ENCODE measurements at regions not wholly inside any gene's neighbourhood (a gene's known extent, or its start where the extent isn't known, plus 50 kb on each side); places are given as distances from the start of the nearest gene placed in this dataset.

- CTCF ChIA-PET = no interaction called here
- intact Hi-C loops (cut with micrococcal nuclease) = no loop called here
Measured at GRCh38 chr16:17641990-17642389, 171.2 kb upstream of the XYLT1 start.

GRCh38 chr16:17638134-17638533, 167.4 kb upstream of the XYLT1 start:
- H3K4me3 Mint-ChIP-seq = no peak overlapping the region

More at GRCh38 chr16:17641990-17642389, 171.2 kb upstream of the XYLT1 start:
- Mint-ChIP-seq H3K4me3 (no peak overlapping the region), H3K4me1 (ENCODE audit: low read depth) (no peaks in the 10 kb centered on the region), H3K27me3 (ENCODE audit: low read depth) (peaks cover 8% of the 10 kb centered on the region), H3K27ac (no peak overlapping the region), H3K36me3 (ENCODE audit: low read depth) (no peaks in the 10 kb centered on the region), H3K9me3 (peaks cover 15% of the 10 kb centered on the region)
- DNase-seq = no peak

DNA sequence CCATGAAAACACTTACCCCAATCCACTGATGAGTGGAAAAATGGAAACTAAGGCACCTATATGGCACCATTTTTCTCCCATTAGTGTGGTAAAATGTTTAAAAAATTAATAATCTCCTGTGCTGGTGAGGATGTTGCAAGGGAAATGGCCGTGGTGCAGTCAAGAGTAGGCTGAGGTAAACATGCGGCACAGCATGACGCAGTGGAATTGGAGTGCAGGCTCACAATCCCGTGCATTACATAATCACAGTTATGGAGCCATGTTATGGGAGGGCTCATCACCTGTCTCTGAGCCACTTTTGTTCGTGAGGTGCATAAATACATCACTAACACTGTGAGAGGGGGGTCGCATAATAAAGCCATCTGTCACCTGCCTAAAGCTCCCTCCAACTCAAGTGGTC, 164.4 kb upstream of the XYLT1 start:
- Mint-ChIP-seq H3K27me3 (ENCODE audit: low read depth) (peaks cover 11% of the 10 kb centered on the region), H3K4me1 (ENCODE audit: low read depth) (no peaks in the 10 kb centered on the region), H3K36me3 (ENCODE audit: low read depth) (no peaks in the 10 kb centered on the region), H3K27ac (no peak overlapping the region), H3K4me3 (no peak overlapping the region), H3K9me3 (peaks cover 11% of the 10 kb centered on the region)
- intact Hi-C loops (cut with micrococcal nuclease) = no loop called here
- DNase-seq = no peak
- CTCF ChIA-PET = no interaction called here

More at GRCh38 chr16:17638134-17638533, 167.4 kb upstream of the XYLT1 start:
- intact Hi-C loops (cut with micrococcal nuclease) = no loop called here
- Mint-ChIP-seq H3K27me3 (ENCODE audit: low read depth) (peaks cover 8% of the 10 kb centered on the region), H3K9me3 (peaks cover 11% of the 10 kb centered on the region), H3K4me1 (ENCODE audit: low read depth) (no peaks in the 10 kb centered on the region), H3K36me3 (ENCODE audit: low read depth) (no peaks in the 10 kb centered on the region), H3K27ac (no peak overlapping the region)
- DNase-seq = no peak
- CTCF ChIA-PET = no interaction called here

DNA sequence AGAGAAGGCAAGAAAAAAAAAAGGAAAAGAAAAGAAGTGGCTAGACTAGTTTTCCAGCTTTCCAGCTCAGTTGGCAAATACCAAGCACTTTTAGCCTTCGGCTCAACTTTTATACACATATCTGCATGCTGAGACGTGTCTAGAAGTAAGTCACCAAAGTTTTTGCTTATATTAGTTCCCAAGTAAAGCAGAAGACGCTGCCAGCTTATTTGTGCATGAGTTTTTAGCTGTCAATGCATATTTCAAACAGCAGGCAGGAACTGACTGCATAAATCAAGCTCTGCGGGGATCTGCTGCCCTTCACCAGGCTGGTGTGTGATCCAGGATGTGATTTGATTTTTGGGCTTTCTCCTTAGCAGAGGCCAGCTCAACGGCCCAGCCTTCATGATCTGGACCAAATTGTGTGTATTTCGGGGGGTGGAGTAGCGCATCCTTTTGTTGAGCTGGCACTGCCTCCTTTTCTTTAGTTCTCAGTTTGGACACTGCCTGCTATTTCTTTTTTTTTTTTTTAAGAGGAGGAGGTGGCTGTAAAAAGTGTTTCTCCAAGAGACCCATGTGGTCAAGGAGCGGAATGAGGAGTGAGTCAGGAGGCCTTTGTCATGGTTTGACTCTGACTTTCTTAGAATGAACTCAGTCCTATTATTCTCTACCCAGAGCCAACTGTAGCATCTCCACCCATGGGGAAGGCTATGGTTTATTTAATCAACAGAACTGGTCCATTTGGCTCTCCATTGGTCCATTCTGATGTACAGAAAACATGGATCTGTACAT, 162.6 kb upstream of the XYLT1 start:
- peaks cover 7% of the 10 kb centered on the region for H3K9me3 Mint-ChIP-seq
- no peaks in the 10 kb centered on the region for H3K4me1 Mint-ChIP-seq (ENCODE audit: low read depth)
- CTCF ChIA-PET = interaction anchor here (0.7 kb wide), 1 partner anchor 93 kb away, joined by 6 read pairs; no protein-coding TSS in a partner anchor
- H3K27ac Mint-ChIP-seq = no peak overlapping the region
- intact Hi-C loops (cut with micrococcal nuclease) = no loop called here
- H3K4me3 Mint-ChIP-seq = no peak overlapping the region
- H3K27me3 Mint-ChIP-seq (ENCODE audit: low read depth) = peaks cover 18% of the 10 kb centered on the region
- DNase-seq = no peak
- no peaks in the 10 kb centered on the region for H3K36me3 Mint-ChIP-seq (ENCODE audit: low read depth)

- H3K9me3 Mint-ChIP-seq = peaks cover 3% of the 10 kb centered on the region
- H3K36me3 Mint-ChIP-seq (ENCODE audit: low read depth) = no peaks in the 10 kb centered on the region
- no peak for DNase-seq
- intact Hi-C loops (cut with micrococcal nuclease) = no loop called here
- peaks cover 18% of the 10 kb centered on the region for H3K27me3 Mint-ChIP-seq (ENCODE audit: low read depth)
- H3K27ac Mint-ChIP-seq = no peak overlapping the region
- H3K4me1 Mint-ChIP-seq (ENCODE audit: low read depth) = no peaks in the 10 kb centered on the region
- CTCF ChIA-PET = no interaction called here
- H3K4me3 Mint-ChIP-seq = no peak overlapping the region
Measured at GRCh38 chr16:17632667-17633066, 161.9 kb upstream of the XYLT1 start.

DNA sequence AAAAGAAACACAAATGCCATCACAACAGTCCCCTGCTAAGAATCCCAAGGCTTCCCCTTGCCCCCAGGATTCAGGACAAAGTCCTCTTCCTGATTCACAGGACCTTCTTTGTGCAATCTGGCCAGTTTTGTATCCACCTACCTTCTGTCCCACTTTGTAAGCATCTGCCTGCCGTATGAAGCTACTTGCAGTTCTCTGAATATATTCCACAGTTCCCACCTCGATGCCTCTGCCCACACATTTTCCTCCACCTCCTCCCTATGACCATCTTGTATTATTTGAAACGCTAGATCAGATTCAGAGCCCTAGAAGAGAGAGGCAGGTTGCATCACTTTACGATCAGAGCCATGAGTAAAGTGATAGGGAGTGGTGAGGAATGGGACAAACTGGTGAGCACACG, 159.2 kb upstream of the XYLT1 start:
- Mint-ChIP-seq H3K4me1 (ENCODE audit: low read depth) (no peaks in the 10 kb centered on the region), H3K36me3 (ENCODE audit: low read depth) (peaks cover 3% of the 10 kb centered on the region), H3K9me3 (peaks cover 14% of the 10 kb centered on the region), H3K4me3 (no peak overlapping the region), H3K27me3 (ENCODE audit: low read depth) (peaks cover 21% of the 10 kb centered on the region), H3K27ac (no peak overlapping the region)
- intact Hi-C loops (cut with micrococcal nuclease) = no loop called here
- no peak for DNase-seq
- CTCF ChIA-PET = no interaction called here

DNA sequence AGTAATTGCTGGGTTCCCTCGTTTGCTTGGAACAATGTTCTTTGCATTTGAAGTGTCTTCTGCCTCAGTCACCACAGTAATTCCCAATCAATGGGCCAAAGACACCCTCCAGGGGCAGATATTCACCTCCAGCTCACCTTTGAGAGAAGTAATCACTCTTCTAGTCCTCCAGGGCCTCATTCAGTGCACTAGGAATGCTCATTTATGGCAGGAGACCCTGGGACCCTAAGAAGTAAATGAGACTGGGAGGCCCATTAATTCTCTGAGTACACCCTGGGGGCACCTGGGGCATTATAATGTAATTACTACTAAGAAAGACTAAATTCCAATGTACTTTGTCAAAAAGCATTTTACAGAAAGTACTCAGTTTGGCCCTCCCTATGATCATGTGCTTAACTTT, 158.2 kb upstream of the XYLT1 start:
- Mint-ChIP-seq H3K4me1 (ENCODE audit: low read depth) (no peaks in the 10 kb centered on the region), H3K9me3 (peaks cover 14% of the 10 kb centered on the region), H3K27ac (no peak overlapping the region), H3K27me3 (ENCODE audit: low read depth) (peaks cover 20% of the 10 kb centered on the region), H3K4me3 (no peak overlapping the region), H3K36me3 (ENCODE audit: low read depth) (peaks cover 3% of the 10 kb centered on the region)
- intact Hi-C loops (cut with micrococcal nuclease) = no loop called here
- CTCF ChIA-PET = no interaction called here
- no peak for DNase-seq

GRCh38 chr16:17622366-17622765, 151.6 kb upstream of the XYLT1 start:
- no peak overlapping the region for H3K27ac Mint-ChIP-seq
- H3K4me3 Mint-ChIP-seq = no peak overlapping the region
- peaks cover 10% of the 10 kb centered on the region for H3K9me3 Mint-ChIP-seq
- intact Hi-C loops (cut with micrococcal nuclease) = no loop called here
- CTCF ChIA-PET = no interaction called here
- H3K36me3 Mint-ChIP-seq (ENCODE audit: low read depth) = peaks cover 3% of the 10 kb centered on the region
- H3K4me1 Mint-ChIP-seq (ENCODE audit: low read depth) = no peaks in the 10 kb centered on the region
- peaks cover 11% of the 10 kb centered on the region for H3K27me3 Mint-ChIP-seq (ENCODE audit: low read depth)
- no peak for DNase-seq

GRCh38 chr16:17619261-17619660, 148.5 kb upstream of the XYLT1 start:
- Mint-ChIP-seq H3K4me1 (ENCODE audit: low read depth) (no peaks in the 10 kb centered on the region), H3K9me3 (no peaks in the 10 kb centered on the region), H3K27me3 (ENCODE audit: low read depth) (peaks cover 8% of the 10 kb centered on the region), H3K4me3 (no peak overlapping the region), H3K27ac (no peak overlapping the region), H3K36me3 (ENCODE audit: low read depth) (no peaks in the 10 kb centered on the region)
- CTCF ChIA-PET = no interaction called here
- intact Hi-C loops (cut with micrococcal nuclease) = no loop called here
- DNase-seq = no peak

DNA sequence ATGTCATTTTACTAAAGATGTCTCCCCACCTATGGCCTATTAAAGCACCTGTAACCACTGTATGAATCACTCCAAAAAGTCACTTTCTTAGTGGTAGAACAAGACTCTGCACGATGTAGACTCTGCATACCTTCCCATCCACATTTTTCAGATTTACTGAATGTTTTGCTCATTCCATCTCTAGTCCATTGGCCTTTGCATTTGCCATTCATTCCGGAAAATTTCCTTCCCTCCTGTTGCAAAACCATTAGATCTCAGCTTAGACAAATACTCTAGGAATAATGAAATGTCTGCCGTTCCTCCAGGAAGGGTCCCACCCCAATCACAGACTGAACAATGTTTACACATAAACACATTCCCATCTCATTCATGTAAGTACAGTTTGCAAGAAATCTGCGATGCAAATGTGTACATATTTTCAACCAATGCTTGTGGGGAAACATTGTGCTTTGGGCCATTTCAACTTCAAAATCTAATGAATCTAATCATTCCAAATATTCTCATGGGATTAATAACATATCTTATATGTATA, 146.3 kb upstream of the XYLT1 start:
- H3K27ac Mint-ChIP-seq = no peak overlapping the region
- intact Hi-C loops (cut with micrococcal nuclease) = no loop called here
- no peaks in the 10 kb centered on the region for H3K36me3 Mint-ChIP-seq (ENCODE audit: low read depth)
- CTCF ChIA-PET = no interaction called here
- no peak for DNase-seq
- H3K4me3 Mint-ChIP-seq = no peak overlapping the region
- H3K27me3 Mint-ChIP-seq (ENCODE audit: low read depth) = peaks cover 8% of the 10 kb centered on the region
- no peaks in the 10 kb centered on the region for H3K4me1 Mint-ChIP-seq (ENCODE audit: low read depth)
- no peaks in the 10 kb centered on the region for H3K9me3 Mint-ChIP-seq

DNA sequence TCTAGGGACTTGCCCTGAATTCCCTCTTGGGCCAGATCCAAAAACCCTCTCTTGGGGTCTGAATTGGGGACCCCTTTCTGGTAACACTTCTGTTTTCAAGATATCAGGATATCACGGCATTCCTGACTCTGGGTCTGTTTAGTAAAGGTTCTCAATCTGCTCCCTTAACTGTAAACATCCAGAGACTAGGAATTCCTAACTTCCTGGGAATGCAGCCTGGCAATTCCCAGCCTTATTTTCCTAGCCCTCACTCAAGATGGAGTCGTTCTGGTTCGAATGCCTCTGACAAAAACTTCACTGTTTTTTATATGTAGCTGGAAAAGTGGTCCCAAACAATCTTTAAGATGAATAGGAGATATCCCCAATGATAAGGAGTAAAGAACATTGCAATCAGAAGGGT, 141.6 kb upstream of the XYLT1 start:
- H3K36me3 Mint-ChIP-seq (ENCODE audit: low read depth) = no peaks in the 10 kb centered on the region
- H3K4me3 Mint-ChIP-seq = no peak overlapping the region
- no peaks in the 10 kb centered on the region for H3K9me3 Mint-ChIP-seq
- CTCF ChIA-PET = no interaction called here
- intact Hi-C loops (cut with micrococcal nuclease) = no loop called here
- H3K4me1 Mint-ChIP-seq (ENCODE audit: low read depth) = peaks cover 6% of the 10 kb centered on the region
- H3K27me3 Mint-ChIP-seq (ENCODE audit: low read depth) = peaks cover 6% of the 10 kb centered on the region
- no peak for DNase-seq
- H3K27ac Mint-ChIP-seq = no peak overlapping the region

GRCh38 chr16:17607609-17608008, 136.8 kb upstream of the XYLT1 start:
- CTCF ChIA-PET = no interaction called here
- Mint-ChIP-seq H3K4me3 (no peak overlapping the region), H3K36me3 (ENCODE audit: low read depth) (no peaks in the 10 kb centered on the region), H3K4me1 (ENCODE audit: low read depth) (peaks cover 16% of the 10 kb centered on the region), H3K27ac (no peak overlapping the region), H3K9me3 (no peaks in the 10 kb centered on the region), H3K27me3 (ENCODE audit: low read depth) (peaks cover 7% of the 10 kb centered on the region)
- DNase-seq = no peak
- intact Hi-C loops (cut with micrococcal nuclease) = no loop called here

- H3K36me3 Mint-ChIP-seq (ENCODE audit: low read depth) = no peaks in the 10 kb centered on the region
- CTCF ChIA-PET = no interaction called here
Measured at GRCh38 chr16:17607075-17607509, 136.3 kb upstream of the XYLT1 start.

More at GRCh38 chr16:17607075-17607509, 136.3 kb upstream of the XYLT1 start:
- Mint-ChIP-seq H3K27ac (no peak overlapping the region), H3K4me1 (ENCODE audit: low read depth) (peaks cover 16% of the 10 kb centered on the region), H3K27me3 (ENCODE audit: low read depth) (peaks cover 8% of the 10 kb centered on the region), H3K4me3 (no peak overlapping the region), H3K9me3 (no peaks in the 10 kb centered on the region)
- intact Hi-C loops (cut with micrococcal nuclease) = no loop called here
- peak; percentile 6 for DNase-seq

All from activated naive CD4-positive, alpha-beta T cell treated with anti-CD3 and anti-CD28 coated beads for 36 hours (primary cell).